H1 (cell line): ENCODE measurements at regions not wholly inside any gene's neighbourhood (a gene's known extent, or its start where the extent isn't known, plus 50 kb on each side); places are given as distances from the start of the nearest gene placed in this dataset.

Experiments
- CTCF ChIA-PET: fragments of 300-600 bp; sonication (Branson Sonifier 250); formaldehyde crosslinking; loops from one replicate; lab custom pipeline; 2021; ENCODE audit not compliant: partially characterized antibody; lab: Charles Lee
- POLR2A ChIA-PET: fragments of 300-600 bp; sonication (Branson Sonifier 250); formaldehyde crosslinking; loops from one replicate; lab custom pipeline; 2021; ENCODE audit warnings: inconsistent platforms; ENCODE audit not compliant: partially characterized antibody; lab: Charles Lee
- DNase-seq, 2 experiments: peaks; one replicate each; pipeline versions ENCODE4 v3.0.0 to v3.0.0-alpha.2; 2010 to 2022; ENCODE audit warnings: low spot score in 2 of 2, low read depth in 1 of 2, mixed read lengths in 1 of 2
- FAIRE-seq: peaks from 2 replicates; lab custom pipeline; 2011; peaks lifted over from hg19 to GRCh38; lab: Jason Lieb, UNC
- H2AFZ ChIP-seq: 2 replicates; pipeline ENCODE4 v1.8.1; 2012; ENCODE audit warnings: low read length, inconsistent platforms
- H2AK5ac ChIP-seq: 2 replicates; pipeline ENCODE4 v1.6.1; 2013; ENCODE audit warnings: low read depth, low read length
- H2BK120ac ChIP-seq: replicated peaks from 2 replicates; pipeline ENCODE3; 2013; ENCODE audit warnings: low read depth, low read length, inconsistent platforms
- H2BK12ac ChIP-seq: 2 replicates; pipeline ENCODE4 v1.6.1; 2013; ENCODE audit warnings: low read depth, low read length
- H2BK15ac ChIP-seq: 2 replicates; pipeline ENCODE4 v1.6.1; 2013; ENCODE audit warnings: low read length
- H2BK20ac ChIP-seq: 2 replicates; pipeline ENCODE4 v1.6.1; 2013; ENCODE audit warnings: low read length
- H2BK5ac ChIP-seq: 2 replicates; pipeline ENCODE4 v1.6.1; 2013; ENCODE audit warnings: low read depth, low read length
- H3K14ac ChIP-seq: 2 replicates; pipeline ENCODE4 v1.6.1; 2013; ENCODE audit warnings: inconsistent platforms; ENCODE audit not compliant: insufficient read length
- H3K18ac ChIP-seq: 2 replicates; pipeline ENCODE4 v1.6.1; 2013; ENCODE audit warnings: low read length; ENCODE audit errors: extremely low read depth
- H3K23ac ChIP-seq: 2 replicates; pipeline ENCODE4 v1.6.1; 2013; ENCODE audit warnings: inconsistent platforms; ENCODE audit not compliant: insufficient read length
- H3K23me2 ChIP-seq: 2 replicates; pipeline ENCODE4 v1.6.1; 2013; ENCODE audit warnings: low read depth, low read length
- H3K27ac ChIP-seq: 2 replicates; pipeline ENCODE4 v1.6.1; 2011; ENCODE audit warnings: low read depth, low read length, inconsistent platforms
- H3K27me3 ChIP-seq, 4 experiments: replicated peaks in 1 of 4; 1 replicate in 1 of 4; 2 replicates in 3 of 4; pipeline versions ENCODE4 v1.6.1 to v1.8.1; 2011 to 2013; ENCODE audit warnings: low read length in 3 of 4, mild to moderate bottlenecking in 3 of 4, inconsistent platforms in 2 of 4, mixed read lengths in 2 of 4, moderate library complexity in 1 of 4; ENCODE audit not compliant: control insufficient read depth in 3 of 4, insufficient read depth in 3 of 4; ENCODE audit errors: extremely low read depth in 1 of 4
- H3K36me3 ChIP-seq, 4 experiments: 2 replicates each; pipeline versions ENCODE4 v1.6.1 to v1.8.1; 2011 to 2013; ENCODE audit warnings: mild to moderate bottlenecking in 4 of 4, low read length in 3 of 4, moderate library complexity in 2 of 4, control low read depth in 1 of 4, inconsistent platforms in 1 of 4; ENCODE audit not compliant: insufficient read depth in 4 of 4, control insufficient read depth in 2 of 4
- H3K4ac ChIP-seq: replicated peaks from 2 replicates; pipeline ENCODE3; 2013; ENCODE audit warnings: low read length, low read depth, mixed read lengths, inconsistent platforms; ENCODE audit not compliant: insufficient read length
- H3K4me1 ChIP-seq, 4 experiments: replicated peaks in 1 of 4; 1 replicate in 1 of 4; 2 replicates in 3 of 4; pipeline versions ENCODE4 v1.6.1 to v1.8.1; 2011 to 2013; ENCODE audit warnings: low read length in 3 of 4, inconsistent platforms in 2 of 4, mixed read lengths in 1 of 4; ENCODE audit not compliant: insufficient read depth in 4 of 4, control insufficient read depth in 3 of 4
- H3K4me2 ChIP-seq, 2 experiments: 2 replicates each; pipeline versions ENCODE4 v1.6.1 to v1.8.1; 2011 to 2013; ENCODE audit warnings: low read depth in 2 of 2, low read length in 2 of 2, control low read depth in 1 of 2, inconsistent platforms in 1 of 2, mild to moderate bottlenecking in 1 of 2; ENCODE audit not compliant: insufficient read depth in 1 of 2
- H3K4me3 ChIP-seq, 4 experiments: fragments of 200-600, 300-600 bp in 1 of 4; sonication (generic), shearing (Covaris generic), sonication (Bioruptor Twin) in 1 of 4; 2 replicates each; pipeline versions ENCODE4 v1.5.1 to v1.8.1; 2011 to 2016; ENCODE audit warnings: low read length in 4 of 4, low read depth in 3 of 4, control low read depth in 2 of 4, inconsistent platforms in 2 of 4, mild to moderate bottlenecking in 2 of 4, mixed read lengths in 1 of 4, moderate library complexity in 1 of 4; ENCODE audit not compliant: insufficient read depth in 2 of 4; ENCODE audit errors: extremely low read depth in 1 of 4
- H3K56ac ChIP-seq: replicated peaks from 2 replicates; pipeline ENCODE3; 2013; ENCODE audit warnings: low read depth, mild to moderate bottlenecking, mixed read lengths, low read length, inconsistent platforms; ENCODE audit not compliant: insufficient read length
- H3K79me1 ChIP-seq: 2 replicates; pipeline ENCODE4 v1.6.1; 2013; ENCODE audit warnings: low read depth, low read length, control low read depth
- H3K79me2 ChIP-seq, 2 experiments: 2 replicates each; pipeline versions ENCODE4 v1.6.1 to v1.8.1; 2012 to 2013; ENCODE audit warnings: low read length in 2 of 2, mild to moderate bottlenecking in 2 of 2, inconsistent platforms in 1 of 2; ENCODE audit not compliant: insufficient read depth in 2 of 2, control insufficient read depth in 1 of 2
- H3K9ac ChIP-seq, 4 experiments: replicated peaks in 1 of 4; 1 replicate in 1 of 4; 2 replicates in 3 of 4; pipeline versions ENCODE4 v1.6.1 to v1.8.1; 2011 to 2013; ENCODE audit warnings: low read depth in 3 of 4, low read length in 3 of 4, control low read depth in 2 of 4, mild to moderate bottlenecking in 2 of 4, moderate library complexity in 2 of 4, inconsistent platforms in 1 of 4; ENCODE audit errors: extremely low read depth in 1 of 4
- H3K9me3 ChIP-seq, 2 experiments: 2 replicates each; pipeline versions ENCODE4 v1.6.1 to v1.8.1; 2012 to 2013; ENCODE audit warnings: mild to moderate bottlenecking in 2 of 2, moderate library complexity in 2 of 2, control low read depth in 1 of 2, inconsistent platforms in 1 of 2, low read depth in 1 of 2, low read length in 1 of 2, mixed read lengths in 1 of 2; ENCODE audit not compliant: insufficient read depth in 2 of 2
- H4K20me1 ChIP-seq, 2 experiments: replicated peaks in 1 of 2; 2 replicates each; pipeline versions ENCODE3 to v1.8.1; 2011 to 2013; ENCODE audit warnings: inconsistent platforms in 2 of 2, low read length in 2 of 2, mild to moderate bottlenecking in 1 of 2; ENCODE audit not compliant: insufficient read depth in 2 of 2, control insufficient read depth in 1 of 2
- H4K5ac ChIP-seq: 2 replicates; pipeline ENCODE4 v1.6.1; 2013; ENCODE audit warnings: low read length, low read depth, mixed read lengths, inconsistent platforms; ENCODE audit not compliant: insufficient read length
- H4K8ac ChIP-seq: 2 replicates; pipeline ENCODE4 v1.8.0; 2013; ENCODE audit warnings: mild to moderate bottlenecking, moderate library complexity, low read length, inconsistent platforms; ENCODE audit not compliant: insufficient read depth; ENCODE audit errors: extremely low read depth
- H4K91ac ChIP-seq: replicated peaks from 2 replicates; pipeline ENCODE3; 2013; ENCODE audit warnings: low read length, mixed read lengths, inconsistent platforms; ENCODE audit not compliant: insufficient read length
- E2F6 ChIP-seq: IDR thresholded peaks from 2 replicates; pipeline ENCODE4 v1.6.1; 2012; ENCODE audit warnings: inconsistent platforms
- GABPA ChIP-seq: IDR thresholded peaks from 2 replicates; pipeline ENCODE4 v1.6.1; 2011; ENCODE audit warnings: mild to moderate bottlenecking, low read length, moderate library complexity, borderline replicate concordance; ENCODE audit not compliant: insufficient read depth
- MAFK ChIP-seq: IDR thresholded peaks from 2 replicates; pipeline ENCODE4 v1.6.1; 2012; ENCODE audit warnings: low read depth, mild to moderate bottlenecking, improper control_type of control experiment, low read length
- PHF8 ChIP-seq: fragments of 200-600 bp; sonication (generic); conservative IDR thresholded peaks from 2 replicates; pipeline ENCODE4 v1.7.1; 2012; ENCODE audit warnings: low read depth, mild to moderate bottlenecking, inconsistent platforms, low read length, moderate library complexity
- POU5F1 ChIP-seq: IDR thresholded peaks from 2 replicates; pipeline ENCODE4 v1.6.1; 2011; ENCODE audit warnings: low read depth, mild to moderate bottlenecking, low read length, moderate library complexity
- RXRA ChIP-seq: IDR thresholded peaks from 2 replicates; pipeline ENCODE4 v1.6.1; 2011; ENCODE audit warnings: low read depth, mild to moderate bottlenecking, low read length, moderate library complexity; ENCODE audit not compliant: insufficient read depth
- SIX5 ChIP-seq: IDR thresholded peaks from 2 replicates; pipeline ENCODE4 v1.6.1; 2011; ENCODE audit warnings: mild to moderate bottlenecking, low read depth, low read length
- SP2 ChIP-seq: IDR thresholded peaks from 2 replicates; pipeline ENCODE4 v1.6.1; 2012; ENCODE audit warnings: mild to moderate bottlenecking, low read length, inconsistent platforms
- WGBS, 2 experiments: shearing (Covaris generic) in 1 of 2; methylation state at CpG; one replicate each; pipeline versions ENCODE4 v1.1.6 to v1.1.7; 2013 to 2015; ENCODE audit warnings: low lambda C conversion rate in 2 of 2, mixed read lengths in 2 of 2, inconsistent platforms in 1 of 2, low coverage in 1 of 2, missing lambda C conversion rate in 1 of 2; ENCODE audit not compliant: insufficient replicate concordance in 2 of 2, insufficient coverage in 1 of 2, insufficient read length in 1 of 2; ENCODE audit errors: extremely low coverage in 1 of 2, missing lambda C conversion rate in 1 of 2; 5-methylcytosine and 5-hydroxymethylcytosine counted together

GRCh38 chr6:47917202-47917601 lies 135.4 kb downstream of the OPN5 start:
- no peak overlapping the region for H4K91ac ChIP-seq
- no peak overlapping the region for H2BK5ac ChIP-seq
- no peak overlapping the region for H2BK20ac ChIP-seq
- no peak overlapping the region for H3K14ac ChIP-seq
- H2AK5ac ChIP-seq = no peak overlapping the region
- H3K18ac ChIP-seq = no peak overlapping the region
- no peaks in the 10 kb centered on the region for H3K23me2 ChIP-seq
- CTCF ChIA-PET = no interaction called here
- DNase-seq (no peak), FAIRE-seq (no peak)
- no peak overlapping the region for H2BK120ac ChIP-seq
- no peak for TF ChIP-seq GABPA
- peak; percentile 67 for TF ChIP-seq MAFK
- no peak for TF ChIP-seq POU5F1
- no peak for TF ChIP-seq SIX5
- TF ChIP-seq RXRA = no peak
- TF ChIP-seq E2F6 = no peak
- TF ChIP-seq SP2 = no peak
- no peak for TF ChIP-seq PHF8
- no peak overlapping the region for H3K4me2 ChIP-seq
- POLR2A ChIA-PET = no interaction called here
- no peaks in the 10 kb centered on the region for H3K79me1 ChIP-seq
- H2AFZ ChIP-seq = no peak overlapping the region
- H4K5ac ChIP-seq = no peak overlapping the region
- no peaks in the 10 kb centered on the region for H3K27me3 ChIP-seq
- no peaks in the 10 kb centered on the region for H3K9me3 ChIP-seq
- no peak overlapping the region for H3K23ac ChIP-seq
- no peak overlapping the region for H2BK15ac ChIP-seq
- H3K4me3 ChIP-seq = no peak overlapping the region
- 91% methylated on average over 3 of the region's 3 CpGs; no CpG with 5 or more reads in 1 of the 2 experiments for WGBS, 2 experiments
- H4K8ac ChIP-seq = no peak overlapping the region
- no peak overlapping the region for H2BK12ac ChIP-seq
- H3K56ac ChIP-seq = no peak overlapping the region
- H3K4ac ChIP-seq = no peak overlapping the region
- H4K20me1 ChIP-seq = no peaks in the 10 kb centered on the region
- H3K9ac ChIP-seq = no peak overlapping the region
- no peaks in the 10 kb centered on the region for H3K79me2 ChIP-seq
- no peaks in the 10 kb centered on the region for H3K36me3 ChIP-seq
- peaks cover 0 to 3% (median 2%) of the 10 kb centered on the region in 4 experiments; a peak in 2 of 7 replicates for H3K4me1 ChIP-seq
- H3K27ac ChIP-seq = no peak overlapping the region
